ENCODE measurements at regions not wholly inside any gene's neighbourhood (a gene's known extent, or its start where the extent isn't known, plus 50 kb on each side); places are given as distances from the start of the nearest gene placed in this dataset.

GRCh38 chr2:186962085-186962747, 113.2 kb upstream of the ZSWIM2 start:
- TF ChIP-seq, protein P1, sequence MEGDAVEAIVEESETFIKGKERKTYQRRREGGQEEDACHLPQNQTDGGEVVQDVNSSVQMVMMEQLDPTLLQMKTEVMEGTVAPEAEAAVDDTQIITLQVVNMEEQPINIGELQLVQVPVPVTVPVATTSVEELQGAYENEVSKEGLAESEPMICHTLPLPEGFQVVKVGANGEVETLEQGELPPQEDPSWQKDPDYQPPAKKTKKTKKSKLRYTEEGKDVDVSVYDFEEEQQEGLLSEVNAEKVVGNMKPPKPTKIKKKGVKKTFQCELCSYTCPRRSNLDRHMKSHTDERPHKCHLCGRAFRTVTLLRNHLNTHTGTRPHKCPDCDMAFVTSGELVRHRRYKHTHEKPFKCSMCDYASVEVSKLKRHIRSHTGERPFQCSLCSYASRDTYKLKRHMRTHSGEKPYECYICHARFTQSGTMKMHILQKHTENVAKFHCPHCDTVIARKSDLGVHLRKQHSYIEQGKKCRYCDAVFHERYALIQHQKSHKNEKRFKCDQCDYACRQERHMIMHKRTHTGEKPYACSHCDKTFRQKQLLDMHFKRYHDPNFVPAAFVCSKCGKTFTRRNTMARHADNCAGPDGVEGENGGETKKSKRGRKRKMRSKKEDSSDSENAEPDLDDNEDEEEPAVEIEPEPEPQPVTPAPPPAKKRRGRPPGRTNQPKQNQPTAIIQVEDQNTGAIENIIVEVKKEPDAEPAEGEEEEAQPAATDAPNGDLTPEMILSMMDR (IDR thresholded peaks at IDR 0.05; ENCODE audit: low read depth, low read length), result no peak
- TF ChIP-seq POLR2A (IDR thresholded peaks at IDR 0.05; ENCODE audit: extremely low read depth, insufficient read length) (no peak), MAX (IDR thresholded peaks at IDR 0.05; ENCODE audit: low read depth, low read length) (no peak), MYC (IDR thresholded peaks at IDR 0.05; ENCODE audit: low read depth, low read length) (no peak)

Measured in NB4 (cell line).